K562 (cell line): ENCODE measurements at regions not wholly inside any gene's neighbourhood (a gene's known extent, or its start where the extent isn't known, plus 50 kb on each side); places are given as distances from the start of the nearest gene placed in this dataset.

Source experiments
- ATAC-seq: fragments of 200-7000 bp; cut with Tn5 transposase; 3 replicates; pipeline ENCODE4 v1.9.1; 2020; ENCODE audit warnings: moderate library complexity
- BruUV-seq: library from RNA; stranded (reverse); fragments of 400-500 nt; replicated peaks from 2 replicates; lab custom pipeline; 2021; lab: Mats Ljungman, UMichigan
- CTCF ChIA-PET: fragments of 300-600 bp; formaldehyde crosslinking; extraction: SDS; loops from one replicate; lab custom pipeline; 2021; ENCODE audit warnings: low intra/inter-chr PET ratio; lab: Yijun Ruan, JAX
- POLR2A ChIA-PET: fragments of 300-600, 350-650 bp; sonication (Branson Sonifier 250); formaldehyde crosslinking; extraction: SDS; loops from one replicate; lab custom pipeline; 2021; ENCODE audit warnings: antibody characterized with exemption, inconsistent platforms; lab: Yijun Ruan, JAX
- DNase-seq, 4 experiments: peaks; one replicate each; pipeline versions ENCODE4 v3.0.0 to v3.0.0-alpha.2; 2011 to 2018; ENCODE audit warnings: low spot score in 3 of 4, mixed read lengths in 3 of 4; ENCODE audit errors: extremely low read depth in 1 of 4
- FAIRE-seq: peaks from 2 replicates; lab custom pipeline; 2011; peaks lifted over from hg19 to GRCh38; lab: Jason Lieb, UNC
- H2AFZ ChIP-seq: 2 replicates; pipeline ENCODE4 v1.6.0; 2011; ENCODE audit warnings: low read depth, low read length, control low read depth, inconsistent platforms
- H3K27ac ChIP-seq: fragments of 200-600 bp; 3 replicates; pipeline ENCODE4 v1.8.0; 2011; ENCODE audit warnings: low read depth, mild to moderate bottlenecking, control low read depth, inconsistent platforms, low read length, moderate library complexity, mixed read lengths; ENCODE audit errors: extremely low read depth
- H3K27me3 ChIP-seq, 2 experiments: fragments of 300-600 bp in 1 of 2; 2 replicates in 1 of 2; 3 replicates in 1 of 2; pipeline versions ENCODE4 v1.6.0 to v1.8.0; 2011; ENCODE audit warnings: inconsistent platforms in 2 of 2, low read length in 2 of 2, mild to moderate bottlenecking in 1 of 2, mixed read lengths in 1 of 2, moderate library complexity in 1 of 2; ENCODE audit not compliant: control insufficient read depth in 2 of 2, insufficient read depth in 2 of 2
- H3K36me3 ChIP-seq: fragments of 300-600 bp; 3 replicates; pipeline ENCODE4 v1.8.0; 2011; ENCODE audit warnings: mild to moderate bottlenecking, low read length, inconsistent platforms; ENCODE audit not compliant: control insufficient read depth, insufficient read depth
- H3K4me1 ChIP-seq, 2 experiments: fragments of 200-600 bp in 1 of 2; replicated peaks in 1 of 2; 2 replicates in 1 of 2; 3 replicates in 1 of 2; pipeline versions ENCODE4 v1.5.1 to v1.8.0; 2011; ENCODE audit warnings: inconsistent platforms in 2 of 2, low read length in 2 of 2, mild to moderate bottlenecking in 1 of 2, mixed read lengths in 1 of 2, moderate library complexity in 1 of 2; ENCODE audit not compliant: control insufficient read depth in 2 of 2, insufficient read depth in 2 of 2
- H3K4me2 ChIP-seq: 2 replicates; pipeline ENCODE4 v1.6.1; 2011; ENCODE audit warnings: low read length, control low read depth, inconsistent platforms, mixed read lengths; ENCODE audit not compliant: insufficient read depth
- H3K4me3 ChIP-seq: fragments of 200-600 bp; sonication (generic), shearing (Covaris generic); 2 replicates; pipeline ENCODE4 v1.5.1; 2016; ENCODE audit warnings: control low read depth, inconsistent platforms
- H3K79me2 ChIP-seq: fragments of 200-600 bp; 3 replicates; pipeline ENCODE4 v1.8.0; 2011; ENCODE audit warnings: low read length, inconsistent platforms; ENCODE audit not compliant: control insufficient read depth, insufficient read depth
- H3K9ac ChIP-seq, 2 experiments: 2 replicates each; pipeline versions ENCODE4 v1.6.0 to v1.6.1; 2011; ENCODE audit warnings: low read depth in 2 of 2, low read length in 2 of 2, control low read depth in 1 of 2, inconsistent platforms in 1 of 2, mild to moderate bottlenecking in 1 of 2, mixed read lengths in 1 of 2; ENCODE audit not compliant: insufficient read depth in 1 of 2
- H3K9me1 ChIP-seq: one replicate; pipeline ENCODE4 v1.6.0; 2011; ENCODE audit warnings: inconsistent platforms, mild to moderate bottlenecking, low read length, moderate library complexity; ENCODE audit not compliant: control insufficient read depth, insufficient read depth
- H3K9me3 ChIP-seq: replicated peaks from 2 replicates; pipeline ENCODE4 v1.5.1; 2011; ENCODE audit warnings: low read depth, low read length, inconsistent platforms; ENCODE audit not compliant: control insufficient read depth, insufficient read depth
- H4K20me1 ChIP-seq: replicated peaks from 2 replicates; pipeline ENCODE4 v1.6.1; 2011; ENCODE audit warnings: low read length, inconsistent platforms, mixed read lengths; ENCODE audit not compliant: control insufficient read depth, insufficient read depth
- FOSL1 ChIP-seq: fragments of 200-800 bp; sonication (Bioruptor generic); conservative IDR thresholded peaks from 2 replicates; pipeline ENCODE4 v1.6.1; 2016; ENCODE audit warnings: missing genetic modification characterization, missing compliant biosample characterization
- FUS ChIP-seq: fragments of 200-400 bp; formaldehyde crosslinking; optimal IDR thresholded peaks from 2 replicates; pipeline ENCODE3; 2017; ENCODE audit warnings: low read depth, low read length
- MBD1 ChIP-seq: fragments of 250-450 bp; sonication (Bioruptor Pico); IDR thresholded peaks from 2 replicates; pipeline ENCODE4 v1.8.0; 2022; ENCODE audit warnings: inconsistent platforms
- MYBL2 ChIP-seq, 2 experiments: fragments of 450-650 bp in 1 of 2; sonication (generic) in 1 of 2; formaldehyde crosslinking in 1 of 2; IDR thresholded peaks; 2 replicates each; pipeline versions ENCODE4 v1.6.1 to v1.8.1; 2017 to 2022; ENCODE audit warnings: borderline replicate concordance in 1 of 2, inconsistent platforms in 1 of 2, low read depth in 1 of 2, mild to moderate bottlenecking in 1 of 2, missing genetic modification reagents in 1 of 2, moderate library complexity in 1 of 2
- NFE2 ChIP-seq: IDR thresholded peaks from 2 replicates; pipeline ENCODE4 v1.6.1; 2014; ENCODE audit warnings: antibody characterized with exemption, low read depth
- TCF3 ChIP-seq: sonication (generic); formaldehyde crosslinking; IDR thresholded peaks from 2 replicates; pipeline ENCODE4 v1.4.0; 2020; ENCODE audit warnings: mild to moderate bottlenecking, missing genetic modification reagents
- USF2 ChIP-seq: sonication (generic); formaldehyde crosslinking; IDR thresholded peaks from 2 replicates; pipeline ENCODE4 v1.5.0; 2020; ENCODE audit warnings: missing genetic modification reagents
- ZBTB1 ChIP-seq: sonication (generic); formaldehyde crosslinking; IDR thresholded peaks from 2 replicates; pipeline ENCODE4 v1.8.1; 2023; ENCODE audit warnings: missing genetic modification reagents, low read depth, mild to moderate bottlenecking, borderline replicate concordance
- ZFP30 ChIP-seq: fragments of 250-450 bp; sonication (Bioruptor Pico); IDR thresholded peaks from 2 replicates; pipeline ENCODE4 v1.8.0; 2022; ENCODE audit warnings: moderate library complexity, mild to moderate bottlenecking, inconsistent platforms, borderline replicate concordance
- ZNF124 ChIP-seq: sonication (generic); formaldehyde crosslinking; IDR thresholded peaks from 2 replicates; pipeline ENCODE4 v1.8.1; 2022; ENCODE audit warnings: missing genetic modification reagents
- ZNF140 ChIP-seq: fragments of 250-450 bp; sonication (Bioruptor Pico); IDR thresholded peaks from 2 replicates; pipeline ENCODE4 v1.8.0; 2021; ENCODE audit warnings: moderate library complexity, mild to moderate bottlenecking, inconsistent platforms
- ZNF324 ChIP-seq: fragments of 250-450 bp; sonication (Bioruptor Pico); IDR thresholded peaks from 2 replicates; pipeline ENCODE4 v1.4.0; 2020; ENCODE audit warnings: mild to moderate bottlenecking
- WGBS: fragments of 100-300 bp; shearing (Covaris generic); methylation state at CpG from one replicate; pipeline ENCODE4 v1.1.6; 2016; ENCODE audit warnings: low coverage, mixed read lengths; ENCODE audit not compliant: insufficient coverage; ENCODE audit errors: missing lambda C conversion rate; 5-methylcytosine and 5-hydroxymethylcytosine counted together
- in situ Hi-C: fragments of 300-500 bp; cut with MboI; formaldehyde crosslinking; loops from 4 replicates; pipeline ENCODE4 v1.15.0; 2018; ENCODE audit warnings: inconsistent platforms, mixed read lengths
- intact Hi-C: fragments of 100-400 bp; cut with micrococcal nuclease; formaldehyde crosslinking; loops from 2 replicates; pipeline ENCODE4 v1.14.2; 2022
- TF ChIP-seq, protein P1 (sequence below): fragments of 450-650 bp; IDR thresholded peaks from 2 replicates; pipeline ENCODE4 v1.6.1; 2016; ENCODE audit warnings: low read depth, mild to moderate bottlenecking, moderate library complexity
- TF ChIP-seq, protein P2 (sequence below): sonication (generic); formaldehyde crosslinking; IDR thresholded peaks from 2 replicates; pipeline ENCODE4 v1.8.1; 2023; ENCODE audit warnings: mild to moderate bottlenecking, missing genetic modification reagents

- no peaks in the 10 kb centered on the region for H3K27me3 ChIP-seq
- in situ Hi-C loops = no loop called here
- H3K79me2 ChIP-seq = no peaks in the 10 kb centered on the region
- H4K20me1 ChIP-seq = no peaks in the 10 kb centered on the region
- BruUV-seq = no TSS peak
- WGBS = 6% methylated on average over 3 of the region's 3 CpGs
- no peaks in the 10 kb centered on the region for H3K4me1 ChIP-seq
- no peak overlapping the region for H3K4me2 ChIP-seq
- H3K9ac ChIP-seq = no peak overlapping the region
- no peaks in the 10 kb centered on the region for H3K36me3 ChIP-seq
- H3K27ac ChIP-seq = no peak overlapping the region
- no peaks in the 10 kb centered on the region for H3K9me3 ChIP-seq
- ChIA-PET CTCF (no interaction called here), POLR2A (interaction anchor here (0.6 kb wide), 1 partner anchor 114 kb away, joined by 4 read pairs; no protein-coding TSS in a partner anchor)
- FAIRE-seq (no peak), DNase-seq (no peak), ATAC-seq (no peak)
- intact Hi-C loops = no loop called here
- H3K4me3 ChIP-seq = no peak overlapping the region
- TF ChIP-seq ZNF140 (no peak), FUS (no peak), FOSL1 (tag) (no peak), TCF3 (no peak), MYBL2 (IDR thresholded peaks at IDR 0.05; ENCODE audit: low read depth) (no peak), MYBL2 (CRISPR knock-in tag; IDR thresholded peaks at IDR 0.05; ENCODE audit: borderline replicate concordance) (no peak), USF2 (CRISPR knock-in tag) (no peak), NFE2 (no peak), ZNF124 (CRISPR knock-in tag) (no peak), ZFP30 (CRISPR knock-in tag) (no peak), ZBTB1 (no peak), ZNF324 (CRISPR knock-in tag) (no peak), MBD1 (CRISPR knock-in tag) (no peak)
- TF ChIP-seq, protein P1, sequence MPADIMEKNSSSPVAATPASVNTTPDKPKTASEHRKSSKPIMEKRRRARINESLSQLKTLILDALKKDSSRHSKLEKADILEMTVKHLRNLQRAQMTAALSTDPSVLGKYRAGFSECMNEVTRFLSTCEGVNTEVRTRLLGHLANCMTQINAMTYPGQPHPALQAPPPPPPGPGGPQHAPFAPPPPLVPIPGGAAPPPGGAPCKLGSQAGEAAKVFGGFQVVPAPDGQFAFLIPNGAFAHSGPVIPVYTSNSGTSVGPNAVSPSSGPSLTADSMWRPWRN = no peak
- TF ChIP-seq, protein P2, sequence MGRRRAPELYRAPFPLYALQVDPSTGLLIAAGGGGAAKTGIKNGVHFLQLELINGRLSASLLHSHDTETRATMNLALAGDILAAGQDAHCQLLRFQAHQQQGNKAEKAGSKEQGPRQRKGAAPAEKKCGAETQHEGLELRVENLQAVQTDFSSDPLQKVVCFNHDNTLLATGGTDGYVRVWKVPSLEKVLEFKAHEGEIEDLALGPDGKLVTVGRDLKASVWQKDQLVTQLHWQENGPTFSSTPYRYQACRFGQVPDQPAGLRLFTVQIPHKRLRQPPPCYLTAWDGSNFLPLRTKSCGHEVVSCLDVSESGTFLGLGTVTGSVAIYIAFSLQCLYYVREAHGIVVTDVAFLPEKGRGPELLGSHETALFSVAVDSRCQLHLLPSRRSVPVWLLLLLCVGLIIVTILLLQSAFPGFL (CRISPR knock-in tag) = no peak
- H3K9me1 ChIP-seq = no peaks in the 10 kb centered on the region
- no peak overlapping the region for H2AFZ ChIP-seq
Observed at GRCh38 chr6:97405818-97406409, 122.9 kb upstream of the MMS22L start.
